Heart right ventricle (tissue), 16 donors: ENCODE measurements at regions not wholly inside any gene's neighbourhood (a gene's known extent, or its start where the extent isn't known, plus 50 kb on each side); places are given as distances from the start of the nearest gene placed in this dataset.

Experiments used
- ATAC-seq, 8 donors: fragments of 200-7000 bp; cut with Tn5 transposase; one replicate each; pipeline ENCODE4 v1.9.1; 2020; ENCODE audit warnings: mild to moderate bottlenecking in 8 of 8, moderate library complexity in 8 of 8, moderate number of reproducible peaks in 1 of 8
- DNase-seq, 2 donors: peaks; one replicate each; pipeline ENCODE4 v3.0.0-alpha.2; 2020
- H3K27ac ChIP-seq, 10 donors: fragments of 200-600 bp; sonication (generic) in 2 of 10; one replicate each; pipeline versions ENCODE4 v1.5.0 to v1.8.0; 2020 to 2022; ENCODE audit warnings: mild to moderate bottlenecking in 3 of 10
- H3K27me3 ChIP-seq, 7 donors: fragments of 200-600 bp; one replicate each; pipeline ENCODE4 v1.8.0; 2021 to 2022; ENCODE audit warnings: mild to moderate bottlenecking in 2 of 7
- H3K36me3 ChIP-seq, 9 donors: fragments of 200-600 bp; sonication (generic) in 1 of 9; one replicate each; pipeline versions ENCODE4 v1.5.0 to v1.8.0; 2020 to 2022; ENCODE audit warnings: mild to moderate bottlenecking in 2 of 9
- H3K4me1 ChIP-seq, 9 donors: fragments of 200-600 bp; sonication (generic) in 1 of 9; one replicate each; pipeline versions ENCODE4 v1.5.0 to v1.8.0; 2020 to 2022; ENCODE audit warnings: mild to moderate bottlenecking in 4 of 9
- H3K4me3 ChIP-seq, 10 donors: fragments of 200-600 bp; sonication (generic) in 2 of 10; one replicate each; pipeline versions ENCODE4 v1.5.0 to v1.8.0; 2020 to 2022; ENCODE audit warnings: mild to moderate bottlenecking in 7 of 10, moderate library complexity in 2 of 10
- H3K9me3 ChIP-seq, 11 donors: fragments of 200-600 bp in 10 of 11; sonication (generic) in 2 of 11; one replicate each; pipeline versions ENCODE4 v1.5.0 to v1.8.0; 2013 to 2022; ENCODE audit warnings: mild to moderate bottlenecking in 2 of 11, control low read depth in 1 of 11, moderate library complexity in 1 of 11
- WGBS, 2 donors: extraction: QIAGEN DNeasy Blood & Tissue Kit; methylation state at CpG; one replicate each; pipeline ENCODE4 v1.1.7; 2013; ENCODE audit warnings: inconsistent platforms in 1 of 2; 5-methylcytosine and 5-hydroxymethylcytosine counted together
- intact Hi-C, 10 donors: fragments of 100-400 bp; cut with DNase I; formaldehyde crosslinking; loops; one replicate each; pipeline versions ENCODE4 v1.11.1 to v1.14.2; 2022
- TF ChIP-seq, protein P1 (sequence below), 9 donors: fragments of 200-600 bp; sonication (generic) in 2 of 9; IDR thresholded peaks; one replicate each; pipeline versions ENCODE4 v1.5.0 to v1.8.0; 2021 to 2022; ENCODE audit warnings: antibody characterized with exemption in 9 of 9, mild to moderate bottlenecking in 5 of 9, moderate library complexity in 1 of 9
- donor health status: Arrhythmogenic right ventricular cardiomyopathy.
- donor health status: ischemic (EF 13 %, LVEDD 7.1; RV severe dilation, severe dysfunction).
- donor health status: healthy with polysubstance abuse.
- donor health status: DM: no; HTN: yes; CAD: no.
- donor health status: DM: no; HTN: no; CAD: no.
- donor health status: ischemic (EF 25% LVEDD 6.9; RV normal size, moderate dysfunction).
- donor health status: ischemic (EF 25% LVEDD 5.7; RV mildly dilated, moderate dysfunction).
- donor health status: healthy.
- donor health status: DM: yes; HTN: yes; CAD: no.
- donor health status: Ischemic cardiomyopathy.
- donor health status: ischemic (EF 35%, LVEDD 5.7; RV mildly dilated, moderate dysfunction).
- donor health status: nonischemic (EF 11% LVEDD 7.7; RV severe dilation, severe dysfunction).
- donor health status: DM: yes; HTN: yes; CAD: no.
- donor health status: PGD.
- donor health status: ischemic (EF 29% LVEDD 5.4; RV normal size, mild dysfunction).
- donor health status: nonischemic (EF 23%, LVEDD 6.1; RV moderate dilation, normal function).

DNA sequence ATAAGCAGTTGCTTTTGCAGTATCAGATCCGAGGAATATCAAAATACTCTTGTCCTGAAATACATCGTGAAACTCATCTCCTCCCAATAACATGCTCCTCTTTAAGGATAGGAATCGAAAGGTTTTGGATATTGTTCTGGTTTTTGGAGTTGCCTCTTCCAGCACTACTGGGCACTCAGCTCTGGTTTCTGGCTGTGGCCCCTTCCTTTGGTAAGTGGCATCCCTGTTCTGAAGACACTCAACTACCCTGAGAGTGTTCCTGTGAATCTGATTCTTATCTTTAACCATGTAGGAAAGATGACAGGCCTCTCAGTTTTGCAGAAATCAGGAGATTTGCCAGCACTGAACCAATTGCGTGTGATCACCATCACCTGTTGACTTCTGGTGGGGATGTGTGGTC, 327.5 kb upstream of the TBL1XR1 start:
- DNase-seq (no peak), ATAC-seq (no peak)
- Histone ChIP-seq H3K4me3 (no peak overlapping the region), H3K27me3 (no peaks in the 10 kb centered on the region), H3K9me3 (peaks cover 0 to 6% (median 0%) of the 10 kb centered on the region in 11 donors), H3K27ac (no peak overlapping the region), H3K4me1 (peaks cover 0 to 20% (median 0%) of the 10 kb centered on the region in 9 donors), H3K36me3 (no peaks in the 10 kb centered on the region)
- TF ChIP-seq, protein P1, sequence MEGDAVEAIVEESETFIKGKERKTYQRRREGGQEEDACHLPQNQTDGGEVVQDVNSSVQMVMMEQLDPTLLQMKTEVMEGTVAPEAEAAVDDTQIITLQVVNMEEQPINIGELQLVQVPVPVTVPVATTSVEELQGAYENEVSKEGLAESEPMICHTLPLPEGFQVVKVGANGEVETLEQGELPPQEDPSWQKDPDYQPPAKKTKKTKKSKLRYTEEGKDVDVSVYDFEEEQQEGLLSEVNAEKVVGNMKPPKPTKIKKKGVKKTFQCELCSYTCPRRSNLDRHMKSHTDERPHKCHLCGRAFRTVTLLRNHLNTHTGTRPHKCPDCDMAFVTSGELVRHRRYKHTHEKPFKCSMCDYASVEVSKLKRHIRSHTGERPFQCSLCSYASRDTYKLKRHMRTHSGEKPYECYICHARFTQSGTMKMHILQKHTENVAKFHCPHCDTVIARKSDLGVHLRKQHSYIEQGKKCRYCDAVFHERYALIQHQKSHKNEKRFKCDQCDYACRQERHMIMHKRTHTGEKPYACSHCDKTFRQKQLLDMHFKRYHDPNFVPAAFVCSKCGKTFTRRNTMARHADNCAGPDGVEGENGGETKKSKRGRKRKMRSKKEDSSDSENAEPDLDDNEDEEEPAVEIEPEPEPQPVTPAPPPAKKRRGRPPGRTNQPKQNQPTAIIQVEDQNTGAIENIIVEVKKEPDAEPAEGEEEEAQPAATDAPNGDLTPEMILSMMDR (IDR thresholded peaks at IDR 0.05) = no peak
- intact Hi-C loops = loop anchor here in 1 of 10 donors (10.0 kb wide), 1 partner anchor 200 kb away; no protein-coding TSS in a partner anchor
- WGBS, 2 donors = 96 to 97% methylated on average over 4 of the region's 4 CpGs

DNA sequence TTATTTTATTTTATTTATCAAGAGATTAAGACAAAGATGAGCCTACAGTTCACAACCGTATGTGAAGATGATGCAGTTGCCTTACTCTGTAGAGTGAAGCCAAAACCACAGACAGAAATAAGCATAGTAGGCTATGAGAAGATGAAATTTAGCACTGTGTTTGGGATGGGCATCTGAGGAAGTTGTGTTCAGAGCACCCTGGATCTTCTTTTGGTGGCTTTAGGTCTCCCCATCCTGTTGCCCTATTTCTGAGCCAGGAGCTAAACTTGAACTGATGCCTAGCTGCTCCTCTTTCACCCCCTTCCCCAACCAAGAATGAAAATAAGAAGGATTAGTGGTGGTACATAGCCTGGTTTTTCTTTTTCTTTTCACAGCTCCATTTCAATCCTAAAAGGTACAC, 328.1 kb upstream of the TBL1XR1 start:
- H3K9me3 ChIP-seq = peaks cover 0 to 6% (median 0%) of the 10 kb centered on the region in 11 donors
- no peak for ATAC-seq
- H3K36me3 ChIP-seq = no peaks in the 10 kb centered on the region
- TF ChIP-seq, protein P1 (IDR thresholded peaks at IDR 0.05) = no peak
- DNase-seq = no peak
- peaks cover 0 to 27% (median 0%) of the 10 kb centered on the region in 9 donors for H3K4me1 ChIP-seq
- no peak overlapping the region for H3K27ac ChIP-seq
- WGBS, 2 donors = 95% methylated on average over 1 of the region's 1 CpG
- no peak overlapping the region for H3K4me3 ChIP-seq
- intact Hi-C loops = loop anchor here in 1 of 10 donors (10.0 kb wide), 1 partner anchor 199 kb away; no protein-coding TSS in a partner anchor
- H3K27me3 ChIP-seq = no peaks in the 10 kb centered on the region

DNA sequence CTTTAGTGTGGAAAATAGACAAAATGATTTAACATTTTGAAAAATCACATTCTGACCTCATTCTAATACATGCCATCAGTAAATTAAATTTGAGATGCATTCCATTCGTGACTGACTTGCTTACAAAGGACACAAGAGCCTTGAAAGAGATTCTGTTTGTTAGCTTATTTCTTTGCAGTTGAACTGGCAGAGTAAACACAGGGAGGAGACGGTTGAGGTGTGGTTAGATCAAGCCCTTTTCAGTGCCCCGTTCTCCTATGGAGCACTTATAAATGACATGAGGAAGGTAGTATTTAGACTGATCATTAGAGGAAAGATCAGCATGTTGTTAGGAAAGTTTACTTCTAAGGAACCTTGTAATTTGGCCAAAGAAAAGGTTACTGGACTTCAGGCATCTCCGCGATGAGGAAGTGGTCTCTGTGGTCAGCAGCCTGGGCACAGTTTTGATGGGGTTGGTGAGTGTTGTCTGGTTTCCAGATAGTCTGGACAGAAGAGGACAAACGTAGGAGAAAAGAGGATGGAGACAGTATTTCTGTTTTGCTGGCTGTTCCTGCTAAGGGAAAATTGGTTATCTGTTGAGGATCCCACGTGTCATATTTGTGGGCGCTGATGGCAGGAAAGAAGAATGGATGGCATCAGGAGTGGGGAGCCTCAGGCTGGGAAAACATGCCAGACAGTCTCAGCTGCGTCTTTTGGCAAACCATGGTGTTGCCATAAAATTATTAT, 328.9 kb upstream of the TBL1XR1 start:
- Histone ChIP-seq H3K9me3 (peaks cover 0 to 6% (median 0%) of the 10 kb centered on the region in 11 donors), H3K27ac (peak overlapping the region in 1 of 10 donors; percentile 26), H3K4me3 (no peak overlapping the region), H3K36me3 (no peaks in the 10 kb centered on the region), H3K27me3 (no peaks in the 10 kb centered on the region), H3K4me1 (peaks cover 0 to 34% (median 0%) of the 10 kb centered on the region in 9 donors)
- no peak for DNase-seq
- TF ChIP-seq, protein P1 (IDR thresholded peaks at IDR 0.05) = no peak
- ATAC-seq = no peak
- WGBS, 2 donors = 89 to 90% methylated on average over 9 of the region's 9 CpGs
- intact Hi-C loops = loop anchor here in 1 of 10 donors (10.0 kb wide), 1 partner anchor 199 kb away; no protein-coding TSS in a partner anchor

DNA sequence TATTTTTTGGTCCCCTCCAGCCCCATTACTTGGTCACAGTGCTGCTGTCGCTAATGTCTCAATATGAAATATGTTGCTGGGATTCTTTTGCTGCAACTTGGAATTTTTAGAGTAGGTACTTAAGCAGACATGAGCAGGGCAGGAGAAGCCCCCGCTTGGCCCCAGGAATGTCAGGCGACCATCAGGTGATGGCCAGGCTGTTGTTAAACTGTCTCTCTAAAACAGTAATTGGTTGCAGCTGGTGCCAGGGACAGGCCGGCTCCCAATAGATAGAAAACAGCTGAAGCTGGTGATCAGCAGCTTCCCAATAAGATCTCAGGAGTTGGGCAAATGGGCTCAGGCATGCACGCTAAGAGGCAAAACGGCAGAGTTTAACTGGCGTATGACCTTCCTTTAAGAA, 329.9 kb upstream of the TBL1XR1 start:
- H3K4me1 ChIP-seq = peaks cover 0 to 33% (median 0%) of the 10 kb centered on the region in 9 donors

More for the DNA sequence above, 329.9 kb upstream of the TBL1XR1 start:
- intact Hi-C loops = loop anchor here in 1 of 10 donors (10.0 kb wide), 1 partner anchor 198 kb away; no protein-coding TSS in a partner anchor
- TF ChIP-seq, protein P1 (IDR thresholded peaks at IDR 0.05) = no peak
- H3K27ac ChIP-seq = no peak overlapping the region
- no peaks in the 10 kb centered on the region for H3K27me3 ChIP-seq
- ATAC-seq (no peak), DNase-seq (no peak)
- peaks cover 0 to 6% (median 0%) of the 10 kb centered on the region in 11 donors for H3K9me3 ChIP-seq
- H3K36me3 ChIP-seq = no peaks in the 10 kb centered on the region
- WGBS, 2 donors = 94 to 98% methylated on average over 7 of the region's 7 CpGs
- no peak overlapping the region for H3K4me3 ChIP-seq
